AG04450 (cell line): ENCODE measurements at regions not wholly inside any gene's neighbourhood (a gene's known extent, or its start where the extent isn't known, plus 50 kb on each side); places are given as distances from the start of the nearest gene placed in this dataset.

Source experiments
- CTCF ChIA-PET: fragments of 300-600, 350-600 bp; formaldehyde crosslinking; extraction: SDS; loops from one replicate; lab custom pipeline; 2022; ENCODE audit warnings: antibody characterized with exemption, inconsistent platforms; lab: Charles Lee
- POLR2A ChIA-PET: fragments of 350-600 bp; formaldehyde crosslinking; extraction: SDS; loops from one replicate; lab custom pipeline; 2021; ENCODE audit warnings: antibody characterized with exemption, inconsistent platforms; lab: Yijun Ruan, JAX
- DNase-seq: peaks from one replicate; pipeline ENCODE4 v3.0.0-alpha.2; 2011; ENCODE audit warnings: low read depth, low spot score
- H3K27ac ChIP-seq: one replicate; pipeline ENCODE4 v1.5.1; 2012; ENCODE audit warnings: low read depth, low read length, control low read depth
- H3K27me3 ChIP-seq: one replicate; pipeline ENCODE4 v1.6.0; 2012; ENCODE audit warnings: low read length; ENCODE audit not compliant: control insufficient read depth, insufficient read depth
- H3K4me3 ChIP-seq: 2 replicates; pipeline ENCODE4 v1.5.1; 2011; ENCODE audit warnings: mild to moderate bottlenecking, low read depth, low read length, control low read depth
- H3K9me3 ChIP-seq: 2 replicates; pipeline ENCODE4 v1.5.1; 2012; ENCODE audit warnings: low read length; ENCODE audit not compliant: control insufficient read depth, insufficient read depth
- TF ChIP-seq, protein P1 (sequence below): IDR thresholded peaks from 2 replicates; pipeline ENCODE4 v1.5.1; 2011; ENCODE audit warnings: low read depth, low read length, control low read depth, inconsistent platforms

DNA sequence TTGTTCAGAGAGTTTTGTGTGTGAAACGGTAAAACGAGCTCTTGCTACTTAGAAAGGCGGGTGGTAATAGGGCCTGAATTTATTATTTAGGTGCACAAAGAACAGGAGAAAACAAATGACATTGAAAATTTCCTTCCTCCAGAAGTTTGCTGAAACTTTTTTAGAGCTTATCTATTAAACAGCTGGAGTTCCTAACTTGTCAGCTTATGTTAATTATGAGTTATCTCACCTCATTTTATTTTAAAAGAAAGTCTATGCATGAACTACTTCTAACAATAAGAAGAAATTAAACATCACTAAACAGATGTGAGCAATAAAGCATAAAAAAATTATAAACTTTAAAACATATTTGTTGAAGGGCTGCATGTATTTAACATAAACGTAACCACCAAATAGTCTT lies 373.9 kb upstream of the ANO3 start:
- H3K9me3 ChIP-seq: no peaks in the 10 kb centered on the region
- H3K27ac ChIP-seq: no peak overlapping the region
- ChIA-PET POLR2A (no interaction called here), CTCF (interaction anchor here (1.0 kb wide), 1 partner anchor 24 kb away, joined by 4 read pairs; no protein-coding TSS in a partner anchor)
- H3K27me3 ChIP-seq: no peaks in the 10 kb centered on the region
- DNase-seq: no peak
- H3K4me3 ChIP-seq: no peak overlapping the region
- TF ChIP-seq, protein P1, sequence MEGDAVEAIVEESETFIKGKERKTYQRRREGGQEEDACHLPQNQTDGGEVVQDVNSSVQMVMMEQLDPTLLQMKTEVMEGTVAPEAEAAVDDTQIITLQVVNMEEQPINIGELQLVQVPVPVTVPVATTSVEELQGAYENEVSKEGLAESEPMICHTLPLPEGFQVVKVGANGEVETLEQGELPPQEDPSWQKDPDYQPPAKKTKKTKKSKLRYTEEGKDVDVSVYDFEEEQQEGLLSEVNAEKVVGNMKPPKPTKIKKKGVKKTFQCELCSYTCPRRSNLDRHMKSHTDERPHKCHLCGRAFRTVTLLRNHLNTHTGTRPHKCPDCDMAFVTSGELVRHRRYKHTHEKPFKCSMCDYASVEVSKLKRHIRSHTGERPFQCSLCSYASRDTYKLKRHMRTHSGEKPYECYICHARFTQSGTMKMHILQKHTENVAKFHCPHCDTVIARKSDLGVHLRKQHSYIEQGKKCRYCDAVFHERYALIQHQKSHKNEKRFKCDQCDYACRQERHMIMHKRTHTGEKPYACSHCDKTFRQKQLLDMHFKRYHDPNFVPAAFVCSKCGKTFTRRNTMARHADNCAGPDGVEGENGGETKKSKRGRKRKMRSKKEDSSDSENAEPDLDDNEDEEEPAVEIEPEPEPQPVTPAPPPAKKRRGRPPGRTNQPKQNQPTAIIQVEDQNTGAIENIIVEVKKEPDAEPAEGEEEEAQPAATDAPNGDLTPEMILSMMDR: no peak

GRCh38 chr11:25961539-25961938 lies 370.4 kb upstream of the ANO3 start:
- no peak overlapping the region for H3K27ac ChIP-seq
- H3K9me3 ChIP-seq: no peaks in the 10 kb centered on the region
- H3K4me3 ChIP-seq: no peak overlapping the region
- POLR2A ChIA-PET: no interaction called here
- no peaks in the 10 kb centered on the region for H3K27me3 ChIP-seq
- DNase-seq: no peak
- TF ChIP-seq, protein P1: no peak
- CTCF ChIA-PET: interaction anchor here (0.6 kb wide), 1 partner anchor 137 kb away, joined by 7 read pairs; no protein-coding TSS in a partner anchor

GRCh38 chr11:25970726-25971508 lies 361.0 kb upstream of the ANO3 start:
- ChIA-PET CTCF (interaction anchor here (1.0 to 1.1 kb wide), 2 partner anchors 11 to 272 kb away, joined by 3 to 4 read pairs; no protein-coding TSS in a partner anchor), POLR2A (no interaction called here)
- TF ChIP-seq, protein P1: peak; percentile 47
- no peaks in the 10 kb centered on the region for H3K27me3 ChIP-seq
- DNase-seq: no peak
- no peak overlapping the region for H3K4me3 ChIP-seq
- no peak overlapping the region for H3K27ac ChIP-seq
- no peaks in the 10 kb centered on the region for H3K9me3 ChIP-seq

DNA sequence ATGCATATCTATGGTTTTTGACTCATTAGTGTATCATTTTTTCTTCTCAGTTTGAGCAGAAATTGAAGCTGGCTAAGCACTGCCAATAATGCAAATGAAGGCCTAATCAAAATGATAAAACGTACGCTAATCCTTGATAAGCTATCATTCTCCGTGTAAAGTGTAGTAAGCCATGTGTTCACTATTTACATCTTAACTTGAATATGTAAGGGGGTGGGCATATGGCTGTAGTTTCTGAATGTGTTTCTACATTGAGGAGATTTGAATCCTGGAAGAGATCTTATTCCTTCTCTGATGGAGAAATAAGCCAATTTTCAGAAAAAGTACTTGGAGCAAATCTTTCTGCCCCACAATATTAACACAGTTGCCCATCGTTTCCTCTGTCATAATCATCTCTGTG lies 351.8 kb upstream of the ANO3 start:
- Histone ChIP-seq H3K4me3 (no peak overlapping the region), H3K9me3 (no peaks in the 10 kb centered on the region), H3K27ac (no peak overlapping the region), H3K27me3 (no peaks in the 10 kb centered on the region)
- TF ChIP-seq, protein P1: no peak
- no peak for DNase-seq
- ChIA-PET CTCF (interaction anchor here (0.6 to 6.7 kb wide), 4 partner anchors 153 to 304 kb away, joined by 3 to 105 read pairs (median 62); no protein-coding TSS in a partner anchor), POLR2A (no interaction called here)

GRCh38 chr11:25981998-25982397 lies 349.9 kb upstream of the ANO3 start:
- ChIA-PET POLR2A (interaction anchor here (0.7 kb wide), 1 partner anchor 1093 kb away, joined by 8 read pairs; no protein-coding TSS in a partner anchor), CTCF (interaction anchor here (0.6 to 6.7 kb wide), 85 partner anchors 8 to 1618 kb away, joined by 3 to 140 read pairs (median 4); no protein-coding TSS in a partner anchor)
- TF ChIP-seq, protein P1: peak; percentile 63
- Histone ChIP-seq H3K27me3 (no peaks in the 10 kb centered on the region), H3K4me3 (no peak overlapping the region), H3K9me3 (no peaks in the 10 kb centered on the region), H3K27ac (no peak overlapping the region)
- DNase-seq: peak; percentile 62
